Common myeloid progenitor, CD34-positive (primary cell): ENCODE measurements at regions not wholly inside any gene's neighbourhood (a gene's known extent, or its start where the extent isn't known, plus 50 kb on each side); places are given as distances from the start of the nearest gene placed in this dataset.

ENCODE experiments used
- CTCF ChIA-PET: fragments of 350-600 bp; sonication (Branson Sonifier 250); formaldehyde crosslinking; loops from one replicate; lab custom pipeline; 2021; ENCODE audit warnings: antibody characterized with exemption; lab: Charles Lee
- POLR2A ChIA-PET: fragments of 350-600 bp; sonication (Branson Sonifier 250); formaldehyde crosslinking; loops from one replicate; lab custom pipeline; 2021; ENCODE audit warnings: antibody characterized with exemption; lab: Charles Lee
- DNase-seq, 3 donors: peaks; one replicate each; pipeline versions ENCODE4 v3.0.0 to v3.0.0-alpha.2; 2013
- H3K27ac ChIP-seq, 2 experiments: 1 replicate in 1 of 2; 2 replicates in 1 of 2; pipeline ENCODE4 v1.7.0; 2013; ENCODE audit warnings: inconsistent platforms in 2 of 2, low read length in 2 of 2, mild to moderate bottlenecking in 2 of 2, low read depth in 1 of 2, moderate library complexity in 1 of 2; ENCODE audit not compliant: severe bottlenecking in 2 of 2, insufficient read depth in 1 of 2, poor library complexity in 1 of 2
- H3K27me3 ChIP-seq, 5 experiments: replicated peaks in 2 of 5; 1 replicate in 3 of 5; 2 replicates in 2 of 5; pipeline versions ENCODE4 v1.6.1 to v1.7.0; 2013; ENCODE audit warnings: low read length in 4 of 5, mild to moderate bottlenecking in 2 of 5, moderate library complexity in 2 of 5, inconsistent platforms in 1 of 5; ENCODE audit not compliant: insufficient read depth in 5 of 5, control insufficient read depth in 4 of 5
- H3K36me3 ChIP-seq, 4 experiments: 1 replicate in 2 of 4; 2 replicates in 2 of 4; pipeline versions ENCODE4 v1.6.1 to v1.7.0; 2013; ENCODE audit warnings: low read length in 3 of 4, control low read depth in 1 of 4, mild to moderate bottlenecking in 1 of 4; ENCODE audit not compliant: control insufficient read depth in 4 of 4, insufficient read depth in 4 of 4
- H3K4me1 ChIP-seq, 4 experiments: 1 replicate in 3 of 4; 2 replicates in 1 of 4; pipeline versions ENCODE4 v1.6.1 to v1.7.1; 2013; ENCODE audit warnings: low read length in 3 of 4, mild to moderate bottlenecking in 3 of 4, control low read depth in 1 of 4, inconsistent platforms in 1 of 4, moderate library complexity in 1 of 4; ENCODE audit not compliant: control insufficient read depth in 4 of 4, insufficient read depth in 4 of 4; ENCODE audit errors: control extremely low read depth in 1 of 4
- H3K4me3 ChIP-seq, 7 experiments: 1 replicate in 4 of 7; 2 replicates in 3 of 7; pipeline versions ENCODE4 v1.5.1 to v1.7.0; 2013; ENCODE audit warnings: mild to moderate bottlenecking in 7 of 7, low read length in 6 of 7, moderate library complexity in 6 of 7, inconsistent platforms in 2 of 7, low read depth in 2 of 7, control low read depth in 1 of 7; ENCODE audit not compliant: insufficient read depth in 4 of 7, control insufficient read depth in 1 of 7; ENCODE audit errors: extremely low read depth in 1 of 7
- H3K9me3 ChIP-seq, 5 experiments: 1 replicate in 4 of 5; 2 replicates in 1 of 5; pipeline versions ENCODE4 v1.6.1 to v1.7.1; 2013; ENCODE audit warnings: low read length in 4 of 5, mild to moderate bottlenecking in 2 of 5, inconsistent platforms in 1 of 5, low read depth in 1 of 5, moderate library complexity in 1 of 5; ENCODE audit not compliant: control insufficient read depth in 4 of 5, insufficient read depth in 2 of 5; ENCODE audit errors: control extremely low read depth in 1 of 5
- WGBS: methylation state at CpG from one replicate; pipeline ENCODE4 v1.1.5; 2013; ENCODE audit not compliant: insufficient coverage; 5-methylcytosine and 5-hydroxymethylcytosine counted together

GRCh38 chr21:18603261-18603660, 199.7 kb upstream of the TMPRSS15 start:
- no peaks in the 10 kb centered on the region for H3K27me3 ChIP-seq
- ChIA-PET POLR2A (no interaction called here), CTCF (no interaction called here)
- DNase-seq: peak in 1 of 3 donors; percentile 1
- 25% methylated on average over 1 of the region's 2 CpGs for WGBS
- no peak overlapping the region for H3K27ac ChIP-seq
- H3K4me3 ChIP-seq: no peak overlapping the region
- H3K4me1 ChIP-seq: no peaks in the 10 kb centered on the region
- H3K9me3 ChIP-seq: no peaks in the 10 kb centered on the region
- no peaks in the 10 kb centered on the region for H3K36me3 ChIP-seq

DNA sequence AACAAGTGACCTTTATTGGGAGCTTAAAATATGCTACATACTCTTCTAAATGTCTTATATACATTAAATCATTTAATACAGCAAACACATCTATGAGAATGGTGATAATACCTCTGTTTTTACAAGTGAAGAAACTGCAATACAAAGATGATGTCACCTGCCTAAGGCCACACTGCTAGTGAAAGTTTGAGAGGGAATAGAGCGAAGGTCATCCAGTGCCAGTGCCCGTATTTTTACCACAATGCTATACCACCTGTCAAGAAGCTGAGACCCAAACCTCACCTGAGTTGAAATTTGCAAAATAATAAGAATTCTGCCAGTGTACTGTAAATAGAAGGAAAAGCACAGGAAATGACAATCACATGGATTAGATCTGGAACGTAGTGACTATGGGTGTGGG, 200.4 kb upstream of the TMPRSS15 start:
- Histone ChIP-seq H3K27me3 (no peaks in the 10 kb centered on the region), H3K4me1 (no peaks in the 10 kb centered on the region), H3K4me3 (no peak overlapping the region), H3K27ac (no peak overlapping the region), H3K9me3 (no peaks in the 10 kb centered on the region), H3K36me3 (no peaks in the 10 kb centered on the region)
- CTCF ChIA-PET: no interaction called here
- POLR2A ChIA-PET: no interaction called here
- DNase-seq: no peak
- 86% methylated on average over 1 of the region's 3 CpGs for WGBS

DNA sequence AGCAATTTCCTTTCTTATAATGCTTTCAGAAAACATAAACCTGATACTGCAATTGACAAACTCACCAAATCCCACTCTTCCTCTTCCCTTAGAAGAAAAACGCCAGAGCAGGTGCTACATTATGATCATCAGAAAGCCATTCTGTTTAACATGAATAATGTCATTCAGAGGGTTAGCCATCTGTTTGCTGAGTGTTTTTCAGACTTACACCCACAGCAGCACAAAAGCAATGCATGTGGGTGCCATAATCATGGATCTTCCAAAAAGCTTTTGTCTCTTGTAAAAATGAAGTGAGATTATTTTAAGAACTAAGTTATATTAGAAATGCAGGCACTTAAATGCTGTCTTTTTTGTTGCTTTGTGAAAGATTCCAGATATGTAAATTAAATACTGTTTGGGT, 204.6 kb upstream of the TMPRSS15 start:
- Histone ChIP-seq H3K4me1 (no peaks in the 10 kb centered on the region), H3K4me3 (no peak overlapping the region), H3K9me3 (no peaks in the 10 kb centered on the region), H3K36me3 (no peaks in the 10 kb centered on the region), H3K27ac (no peak overlapping the region), H3K27me3 (no peaks in the 10 kb centered on the region)
- no CpG with 5 or more reads among the region's 1 CpG for whole genome bisulfite sequencing
- no peak for DNase-seq
- ChIA-PET POLR2A (no interaction called here), CTCF (no interaction called here)

DNA sequence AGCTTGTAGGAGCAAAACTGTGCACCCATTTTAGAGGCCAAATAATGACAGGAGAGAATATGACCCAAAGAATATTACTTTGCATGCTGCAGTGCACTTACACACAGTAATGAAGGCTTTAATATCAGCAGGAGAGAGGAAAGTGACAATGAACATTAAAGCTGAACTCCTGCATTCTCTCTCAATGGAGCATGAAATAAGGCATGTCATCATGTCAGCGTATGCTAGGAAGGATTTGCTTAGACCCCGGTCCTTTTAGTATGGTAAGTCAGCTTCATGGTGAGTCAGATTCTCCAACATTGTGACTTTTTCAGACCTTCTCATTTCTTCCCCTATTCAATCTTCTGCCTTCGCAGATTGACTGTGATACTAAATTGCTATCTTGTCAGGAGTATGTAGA, 210.7 kb upstream of the TMPRSS15 start:
- DNase-seq: no peak
- WGBS: 100% methylated on average over 1 of the region's 3 CpGs
- no peak overlapping the region for H3K27ac ChIP-seq
- no peak overlapping the region for H3K4me3 ChIP-seq
- no peaks in the 10 kb centered on the region for H3K9me3 ChIP-seq
- no peaks in the 10 kb centered on the region for H3K27me3 ChIP-seq
- POLR2A ChIA-PET: no interaction called here
- no peaks in the 10 kb centered on the region for H3K4me1 ChIP-seq
- CTCF ChIA-PET: interaction anchor here (1.3 kb wide), 1 partner anchor 17 kb away, joined by 5 read pairs; no protein-coding TSS in a partner anchor
- H3K36me3 ChIP-seq: no peaks in the 10 kb centered on the region

- Histone ChIP-seq H3K4me3 (no peak overlapping the region), H3K27me3 (no peaks in the 10 kb centered on the region), H3K36me3 (no peaks in the 10 kb centered on the region), H3K27ac (no peak overlapping the region), H3K9me3 (no peaks in the 10 kb centered on the region), H3K4me1 (peaks cover 0 to 2% (median 0%) of the 10 kb centered on the region in 4 experiments)
- 93% methylated on average over 3 of the region's 3 CpGs for whole genome bisulfite sequencing
- DNase-seq: no peak
- CTCF ChIA-PET: no interaction called here
- POLR2A ChIA-PET: no interaction called here
Measured at GRCh38 chr21:18617291-18617690, 213.7 kb upstream of the TMPRSS15 start.

GRCh38 chr21:18620436-18620835, 216.9 kb upstream of the TMPRSS15 start:
- Histone ChIP-seq H3K27ac (no peak overlapping the region), H3K4me1 (peaks cover 0 to 2% (median 0%) of the 10 kb centered on the region in 4 experiments), H3K4me3 (no peak overlapping the region), H3K36me3 (no peaks in the 10 kb centered on the region), H3K9me3 (no peaks in the 10 kb centered on the region), H3K27me3 (no peaks in the 10 kb centered on the region)
- ChIA-PET POLR2A (no interaction called here), CTCF (no interaction called here)
- DNase-seq: peak in 2 of 3 donors; percentile 13 to 51
- WGBS: 7% methylated on average over 2 of the region's 4 CpGs

DNA sequence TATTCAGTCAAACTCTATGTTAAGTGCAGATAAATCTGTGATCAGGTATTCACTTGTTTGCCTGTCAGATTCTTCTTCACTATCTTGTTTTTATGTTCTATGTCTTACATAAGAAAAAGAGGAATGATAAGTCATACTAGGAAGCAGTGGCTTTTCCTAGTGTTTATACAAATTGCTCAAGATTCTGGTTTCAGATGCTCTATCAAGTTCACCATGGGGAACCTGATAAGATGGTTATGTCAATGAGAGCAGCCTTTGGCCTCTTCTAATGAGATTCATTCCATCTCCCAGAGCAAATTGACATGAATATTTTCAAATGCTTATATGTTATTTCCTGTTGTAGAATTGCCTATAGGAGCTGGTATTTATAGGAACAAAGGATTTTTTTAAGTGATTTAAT, 218.8 kb upstream of the TMPRSS15 start:
- Histone ChIP-seq H3K27me3 (no peaks in the 10 kb centered on the region), H3K27ac (no peak overlapping the region), H3K4me3 (no peak overlapping the region), H3K4me1 (peaks cover 0 to 2% (median 0%) of the 10 kb centered on the region in 4 experiments), H3K9me3 (no peaks in the 10 kb centered on the region), H3K36me3 (no peaks in the 10 kb centered on the region)
- no peak for DNase-seq
- ChIA-PET CTCF (no interaction called here), POLR2A (no interaction called here)
